HG03108 (cell line): ENCODE measurements at regions not wholly inside any gene's neighbourhood (a gene's known extent, or its start where the extent isn't known, plus 50 kb on each side); places are given as distances from the start of the nearest gene placed in this dataset.

ENCODE experiments used
- ATAC-seq: cut with Tn5 transposase; IDR thresholded peaks from one replicate; pipeline ENCODE4 v1.9.1; 2021; ENCODE audit warnings: moderate library complexity; ENCODE audit not compliant: unreplicated experiment

DNA sequence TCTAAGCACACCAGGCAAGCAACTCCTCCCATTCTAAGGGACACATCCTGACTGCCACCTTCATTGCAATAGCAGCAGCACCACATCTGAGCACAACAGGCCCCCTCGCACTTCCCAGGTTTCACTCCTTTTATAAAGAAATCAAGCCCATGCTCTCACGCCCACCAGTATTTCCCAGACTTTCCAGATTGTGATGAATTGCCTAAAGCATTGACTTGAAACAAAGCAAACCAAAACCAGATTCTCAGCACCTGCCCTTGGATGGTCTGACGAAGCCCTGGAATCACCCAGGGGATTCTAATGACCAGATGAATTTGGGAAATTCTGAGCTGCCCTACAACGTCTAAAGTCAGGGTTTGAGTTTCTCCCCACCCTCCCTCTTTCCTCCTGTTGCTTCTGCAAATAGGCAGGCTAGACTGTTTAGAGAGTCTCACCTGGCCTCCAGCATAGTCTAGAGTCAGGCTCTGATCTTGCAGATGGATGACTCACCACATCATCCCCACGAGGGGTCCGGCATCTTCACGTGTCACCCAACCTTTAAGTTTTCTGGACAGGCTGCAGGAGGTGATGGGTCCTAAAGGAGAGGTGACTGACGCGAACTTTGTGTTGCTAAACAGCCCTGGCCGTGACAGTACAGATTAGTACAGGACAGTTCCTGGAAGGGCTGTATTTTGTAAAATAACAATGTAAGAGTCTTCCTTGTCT, 198.0 kb downstream of the SKIDA1 start:
- no peak for ATAC-seq

DNA sequence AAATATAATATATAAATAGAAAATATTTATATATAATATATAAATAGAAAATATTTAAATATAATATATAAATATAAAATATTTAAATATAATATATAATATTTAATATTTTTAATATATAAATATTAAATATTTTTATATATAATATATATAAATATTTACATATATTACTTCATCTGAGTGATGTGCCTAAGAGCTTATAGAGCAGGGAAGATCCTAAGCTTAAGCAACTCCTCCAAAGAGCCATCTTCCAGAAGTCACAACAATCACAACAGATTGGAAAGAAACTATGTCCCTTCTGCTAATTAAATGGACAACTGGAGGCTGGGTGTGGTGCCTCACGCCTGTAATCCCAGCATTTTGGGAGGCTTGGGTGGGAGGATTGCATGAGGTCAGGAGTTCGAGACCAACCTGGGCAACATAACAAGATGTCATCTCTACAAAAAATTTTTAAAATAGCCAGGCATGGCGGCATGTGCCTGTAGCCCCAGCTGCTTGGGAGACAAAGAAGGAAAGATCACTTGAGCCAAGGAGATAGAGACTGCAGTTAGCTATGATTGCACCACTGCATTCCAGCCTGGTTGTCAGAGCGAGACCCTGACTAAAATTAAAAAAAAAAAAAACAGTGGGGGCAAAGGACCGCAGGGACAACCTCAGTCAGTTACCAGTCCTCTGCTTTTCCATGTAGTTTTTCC, 198.7 kb downstream of the SKIDA1 start:
- no peak for ATAC-seq

DNA sequence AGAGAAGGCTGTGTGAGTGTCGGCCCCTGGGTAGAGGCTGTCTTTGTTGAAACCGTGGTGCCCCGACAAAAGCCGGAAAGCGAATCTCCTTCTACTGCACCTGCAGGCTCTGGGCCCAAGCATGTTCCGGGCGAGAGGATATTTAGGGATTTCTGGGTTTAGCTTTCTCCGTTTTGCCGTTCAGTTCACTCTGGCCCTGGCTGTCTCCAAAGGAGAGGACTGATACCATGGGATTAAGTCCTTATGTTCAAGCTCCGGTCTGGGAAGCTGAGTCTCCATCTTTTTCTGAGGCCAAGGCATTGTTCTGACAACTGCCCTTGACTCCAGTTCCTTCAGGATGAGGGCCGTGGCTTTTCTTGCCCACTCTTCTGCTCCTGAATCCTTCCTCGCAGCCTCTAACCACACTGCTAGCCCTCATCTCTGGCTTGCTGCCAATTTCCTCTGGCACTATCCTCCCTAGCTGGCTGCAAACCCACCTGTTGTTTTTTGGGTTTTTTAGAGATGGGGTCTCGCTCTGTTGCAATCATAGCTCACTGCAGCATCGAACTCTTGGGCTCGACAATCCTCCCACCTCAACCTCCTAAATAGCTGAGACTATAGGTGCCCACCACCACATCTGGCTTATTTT, 206.8 kb downstream of the SKIDA1 start:
- ATAC-seq = no peak

DNA sequence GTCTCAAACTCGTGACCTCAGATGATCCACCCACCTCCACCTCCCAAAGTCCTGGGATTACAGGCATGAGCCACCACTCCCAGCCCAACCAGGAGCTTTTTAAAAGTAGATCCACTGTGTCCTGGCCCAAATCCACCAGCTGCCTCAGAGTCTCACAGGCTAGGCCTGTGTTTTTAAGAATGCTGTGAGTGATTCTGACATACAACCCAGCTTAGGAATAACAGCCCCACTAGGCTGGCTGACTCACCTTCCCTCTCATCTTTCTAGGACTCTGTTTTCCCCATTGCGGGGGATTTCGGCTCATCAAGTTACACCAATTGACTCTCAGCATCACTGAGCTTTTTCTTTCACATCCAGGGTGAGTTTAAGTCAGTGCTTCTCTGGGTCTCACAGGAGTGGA, 207.6 kb downstream of the SKIDA1 start:
- no peak for ATAC-seq

DNA sequence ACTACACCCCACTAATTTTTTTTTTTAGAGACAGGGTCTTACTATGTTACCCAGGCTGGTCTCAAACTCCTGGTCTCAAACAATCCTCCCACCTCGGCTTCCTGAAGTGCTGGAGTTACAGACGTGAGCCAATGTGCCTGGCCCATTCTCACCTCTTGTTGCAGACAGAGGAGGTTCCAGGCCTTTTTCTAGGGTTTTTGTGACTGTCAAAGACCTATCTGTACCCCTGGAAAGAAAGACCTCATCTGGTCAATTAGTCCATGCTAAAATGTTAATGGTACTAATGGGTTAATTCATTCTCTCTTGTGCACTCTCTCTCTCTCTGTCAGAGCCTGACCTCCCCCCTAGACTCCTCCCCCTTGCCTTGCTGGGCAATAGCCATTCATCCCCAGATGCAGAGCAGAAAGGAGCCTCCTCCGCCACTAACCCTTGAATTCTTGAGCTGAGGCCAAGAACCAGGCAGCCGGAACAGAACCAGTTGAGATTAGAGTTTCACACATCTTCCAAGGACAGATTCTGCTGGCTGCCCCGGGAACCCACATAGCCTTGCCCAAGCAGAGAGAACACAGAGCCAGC, 209.7 kb downstream of the SKIDA1 start:
- ATAC-seq = no peak

DNA sequence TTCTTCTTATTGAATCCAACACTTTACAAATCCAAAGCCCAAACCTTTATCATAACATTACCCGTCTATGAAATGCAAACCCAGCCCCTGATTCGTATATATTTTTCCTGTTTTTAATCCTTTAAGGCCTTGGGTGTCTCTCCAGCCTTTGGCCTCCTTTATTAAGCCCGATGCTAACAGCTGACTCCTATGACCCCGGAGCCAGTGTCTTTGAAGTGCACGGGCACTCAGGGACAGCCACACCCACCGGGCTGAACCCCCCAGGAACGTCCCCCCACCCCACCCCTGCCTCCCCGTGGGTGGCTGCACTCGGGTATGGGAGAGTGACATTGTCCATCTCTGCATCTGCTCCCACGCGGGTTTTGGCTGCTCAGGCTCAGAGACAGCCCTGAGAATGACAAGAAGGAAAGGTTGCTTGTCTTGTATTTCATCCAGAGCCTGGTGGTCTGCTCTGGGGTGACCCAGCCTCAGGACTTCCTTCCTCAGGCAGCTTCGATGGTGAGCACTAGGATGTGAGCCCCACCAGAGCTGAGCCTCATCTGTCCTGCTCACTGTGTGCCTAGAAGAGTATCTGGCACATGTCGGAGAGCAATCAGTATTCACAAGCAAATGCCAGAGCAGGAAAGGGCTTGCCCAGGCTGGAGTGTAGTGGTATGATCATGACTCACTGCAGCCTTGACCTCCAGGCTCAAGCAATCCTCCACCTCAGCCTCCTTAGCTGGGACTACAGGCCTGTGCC, 210.4 kb downstream of the SKIDA1 start:
- ATAC-seq = no peak

DNA sequence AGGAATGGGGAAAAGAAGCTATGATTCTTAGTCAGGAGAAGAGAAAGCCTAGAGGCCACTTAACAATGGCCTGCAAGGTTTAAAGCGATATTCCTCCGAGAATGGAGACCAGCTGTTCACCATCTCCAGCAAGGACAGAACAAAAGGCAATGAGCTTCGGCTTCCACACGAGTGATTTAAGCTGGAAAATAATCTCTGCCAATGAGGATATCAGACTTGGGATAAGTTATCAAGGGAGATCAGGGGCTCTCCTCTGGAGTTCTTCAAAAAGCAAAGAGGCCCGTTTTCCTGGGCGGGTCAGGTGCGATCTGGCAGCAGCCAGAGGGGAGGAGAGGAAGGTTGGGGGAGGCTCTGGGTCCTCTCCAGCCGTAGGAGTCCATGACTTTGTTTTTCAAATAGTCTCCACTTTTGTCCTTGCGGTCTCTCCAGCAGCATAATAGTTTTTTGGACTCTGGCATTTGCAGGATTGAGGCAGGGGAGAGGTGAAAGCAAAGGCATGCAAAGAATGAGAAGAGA, 211.3 kb downstream of the SKIDA1 start:
- ATAC-seq = no peak

DNA sequence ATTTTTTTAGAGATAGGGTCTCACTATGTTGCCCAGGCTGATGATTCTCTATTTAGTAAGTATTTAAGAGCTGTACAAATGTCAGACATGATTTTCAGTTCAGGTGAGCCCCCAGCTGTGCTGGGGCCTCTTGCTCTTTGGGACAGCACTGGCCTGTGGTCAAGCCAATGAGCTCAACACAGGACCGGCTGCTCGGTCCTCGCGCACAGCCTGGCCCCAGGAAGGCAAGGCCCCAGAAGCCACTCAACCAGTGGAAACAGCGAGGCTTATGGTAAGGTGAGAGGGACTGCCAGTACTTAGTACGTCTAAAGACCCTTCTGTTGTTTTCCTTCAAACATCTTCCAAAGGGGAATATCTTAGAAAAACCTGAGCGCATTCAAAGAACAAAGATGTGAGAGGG, 211.8 kb downstream of the SKIDA1 start:
- ATAC-seq = no peak

DNA sequence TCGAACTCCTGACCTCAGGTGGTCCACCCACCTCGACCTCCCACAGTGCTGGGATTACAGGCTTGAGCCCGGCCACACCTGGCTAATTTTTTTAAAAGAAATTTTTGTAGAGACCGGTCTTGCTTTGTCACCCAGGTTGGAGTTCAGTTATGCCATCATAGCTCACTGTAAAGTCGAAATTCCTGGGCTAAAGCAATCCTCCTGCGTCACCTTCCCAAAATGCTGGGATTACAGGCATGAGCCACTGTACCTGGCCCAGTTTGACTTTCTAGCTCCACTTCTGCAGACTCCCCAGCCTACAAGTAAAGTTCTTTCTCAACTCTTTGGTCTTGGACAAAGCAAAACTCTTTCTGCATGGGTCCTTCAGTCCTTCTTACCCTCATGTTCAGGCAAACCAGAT, 214.1 kb downstream of the SKIDA1 start:
- no peak for ATAC-seq

DNA sequence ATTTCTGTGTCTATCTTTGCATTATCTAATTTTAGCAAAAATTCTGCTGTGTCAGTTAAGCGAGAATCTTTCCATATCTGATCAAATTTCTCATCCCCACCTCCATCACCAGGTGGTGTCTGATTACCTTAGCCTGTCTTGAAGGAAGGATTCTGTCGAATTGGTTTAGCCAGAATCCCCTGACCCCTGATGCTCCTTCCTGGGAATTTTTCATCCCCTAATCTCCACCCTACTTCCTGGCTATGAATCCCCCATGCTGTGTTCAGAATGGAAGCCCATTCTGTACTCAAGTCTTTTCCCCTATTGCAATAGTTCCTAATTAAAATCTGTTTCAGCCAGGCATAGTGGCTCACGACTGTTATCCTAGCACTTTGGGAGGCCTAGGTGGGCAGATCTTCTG, 216.1 kb downstream of the SKIDA1 start:
- no peak for ATAC-seq

DNA sequence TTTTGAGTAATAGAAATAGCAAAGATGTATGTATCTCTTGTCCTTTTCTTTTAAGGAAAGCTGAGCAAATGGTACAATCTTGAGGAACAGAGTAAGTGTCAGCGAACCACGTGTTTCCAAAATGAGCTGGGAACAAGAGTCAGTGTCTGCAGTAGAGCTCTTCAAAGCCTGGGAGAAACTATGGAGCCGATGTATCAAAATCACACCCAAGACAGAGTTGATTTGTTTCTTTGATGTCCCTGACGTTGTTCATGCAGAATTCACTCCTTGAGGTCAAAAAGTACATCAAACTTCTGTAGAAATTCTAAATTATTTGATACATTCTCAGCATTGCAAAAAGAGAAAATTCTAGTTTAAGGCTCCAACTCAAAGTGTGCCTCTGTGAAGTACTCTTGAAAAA, 216.5 kb downstream of the SKIDA1 start:
- no peak for ATAC-seq

DNA sequence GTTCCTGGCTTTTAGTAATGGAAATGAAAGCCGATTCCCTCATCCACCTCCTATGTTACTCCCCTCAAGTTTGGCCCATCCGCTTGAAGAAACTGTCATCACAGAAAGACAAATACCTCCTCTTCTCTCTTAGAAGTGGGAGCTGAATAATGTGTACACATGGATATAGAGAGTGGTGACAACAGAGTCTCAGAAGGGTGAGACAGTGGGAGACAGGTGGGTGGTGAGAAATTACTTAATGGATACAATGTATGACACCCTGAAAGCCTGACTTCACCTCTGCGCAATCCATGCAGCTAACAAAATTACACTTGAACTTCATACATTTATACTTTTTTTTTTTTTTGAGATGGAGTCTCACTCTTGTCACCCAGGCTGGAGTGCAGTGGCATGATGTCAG, 217.5 kb downstream of the SKIDA1 start:
- no peak for ATAC-seq

DNA sequence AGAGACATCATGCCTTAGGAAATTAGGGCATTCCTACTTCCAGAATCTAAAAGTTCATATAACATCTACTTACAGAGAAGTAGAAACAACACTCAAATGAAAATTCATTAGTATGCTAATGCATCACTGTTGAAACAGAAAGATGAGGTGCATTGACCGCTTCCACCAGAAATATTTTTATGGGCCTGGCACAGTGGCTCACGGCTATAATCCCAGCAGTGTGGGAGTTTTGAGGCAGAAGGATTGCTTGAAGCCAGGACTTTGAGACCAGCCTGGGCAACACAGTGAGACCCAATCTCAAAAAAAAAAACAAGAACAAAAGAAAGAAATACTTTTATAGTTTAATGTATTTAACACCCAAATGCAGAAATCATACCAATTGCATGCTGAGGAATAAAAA, 220.9 kb downstream of the SKIDA1 start:
- no peak for ATAC-seq

DNA sequence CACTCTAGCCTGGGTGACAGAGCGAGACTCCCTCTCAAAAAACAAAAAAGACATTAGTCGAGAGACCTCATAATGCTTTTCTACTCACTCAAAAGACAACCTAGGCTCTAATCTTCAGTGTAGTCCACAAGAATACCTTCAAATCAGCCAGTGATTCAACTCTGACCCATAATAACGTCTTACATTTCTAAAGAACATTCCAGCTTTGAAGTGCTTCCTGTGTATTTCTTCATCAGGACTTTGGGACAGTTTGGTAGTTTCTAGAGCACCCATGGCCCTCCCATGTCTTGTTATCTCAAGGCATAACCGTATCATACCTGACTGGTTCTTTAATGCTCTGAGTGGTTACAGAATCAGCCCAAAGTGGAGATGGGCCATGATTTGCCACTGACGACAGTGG, 221.3 kb downstream of the SKIDA1 start:
- no peak for ATAC-seq

DNA sequence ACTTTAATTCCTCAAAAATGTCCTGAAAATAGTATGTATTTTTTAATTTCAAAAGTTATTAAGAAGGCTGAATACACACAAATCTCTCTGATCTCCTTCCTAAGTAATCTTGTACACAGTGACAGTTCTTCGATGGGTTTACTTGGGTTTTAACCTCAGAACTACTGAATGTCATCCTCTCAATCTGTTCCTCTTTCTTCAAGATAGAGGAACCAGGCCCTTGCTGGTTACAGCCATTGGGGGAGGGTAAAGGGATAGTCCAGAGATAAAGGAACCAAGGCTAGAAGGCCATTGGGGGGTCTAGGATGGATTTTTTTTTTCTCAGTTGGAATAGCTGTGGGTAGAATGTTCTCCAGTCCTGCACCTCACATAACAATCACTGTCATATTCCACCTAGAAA, 224.9 kb downstream of the SKIDA1 start:
- no peak for ATAC-seq

DNA sequence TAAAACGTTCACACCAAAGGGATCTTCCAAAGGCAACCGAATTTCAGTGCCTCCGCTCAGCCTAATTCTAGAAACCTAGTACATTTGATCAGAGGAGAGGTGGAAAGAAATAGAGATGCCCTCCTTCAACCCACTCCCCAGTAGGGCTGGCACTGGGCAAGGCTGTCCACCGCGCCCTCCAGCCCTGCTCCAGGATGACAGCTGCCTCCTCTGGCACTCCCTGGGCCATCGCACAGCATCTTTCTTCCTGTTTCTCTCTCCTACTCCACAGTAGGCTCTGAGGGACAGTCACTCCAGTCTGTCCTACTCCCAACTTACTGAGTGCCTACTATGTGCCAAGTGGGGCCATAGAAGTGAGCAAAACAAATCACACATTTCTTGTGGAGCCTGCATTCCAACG, 226.2 kb downstream of the SKIDA1 start:
- ATAC-seq = no peak

DNA sequence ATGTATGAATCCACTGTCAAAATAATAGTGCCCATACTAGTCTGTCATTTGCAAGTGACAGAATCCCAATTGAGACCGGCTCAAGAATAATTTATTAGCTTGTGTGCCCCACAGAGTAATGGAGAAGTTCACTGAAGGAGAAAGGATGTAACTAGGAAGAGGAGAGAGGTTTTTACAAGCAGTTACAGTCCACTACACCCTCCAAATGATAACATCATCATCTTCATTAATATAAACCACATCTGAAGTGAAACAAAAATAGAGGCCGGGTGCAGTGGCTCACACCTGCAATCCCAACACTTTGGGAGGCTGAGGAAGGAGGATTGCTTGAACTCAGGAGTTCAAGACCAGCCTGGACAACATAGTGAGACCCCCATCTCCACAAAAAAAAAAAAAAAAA, 226.8 kb downstream of the SKIDA1 start:
- ATAC-seq = no peak

DNA sequence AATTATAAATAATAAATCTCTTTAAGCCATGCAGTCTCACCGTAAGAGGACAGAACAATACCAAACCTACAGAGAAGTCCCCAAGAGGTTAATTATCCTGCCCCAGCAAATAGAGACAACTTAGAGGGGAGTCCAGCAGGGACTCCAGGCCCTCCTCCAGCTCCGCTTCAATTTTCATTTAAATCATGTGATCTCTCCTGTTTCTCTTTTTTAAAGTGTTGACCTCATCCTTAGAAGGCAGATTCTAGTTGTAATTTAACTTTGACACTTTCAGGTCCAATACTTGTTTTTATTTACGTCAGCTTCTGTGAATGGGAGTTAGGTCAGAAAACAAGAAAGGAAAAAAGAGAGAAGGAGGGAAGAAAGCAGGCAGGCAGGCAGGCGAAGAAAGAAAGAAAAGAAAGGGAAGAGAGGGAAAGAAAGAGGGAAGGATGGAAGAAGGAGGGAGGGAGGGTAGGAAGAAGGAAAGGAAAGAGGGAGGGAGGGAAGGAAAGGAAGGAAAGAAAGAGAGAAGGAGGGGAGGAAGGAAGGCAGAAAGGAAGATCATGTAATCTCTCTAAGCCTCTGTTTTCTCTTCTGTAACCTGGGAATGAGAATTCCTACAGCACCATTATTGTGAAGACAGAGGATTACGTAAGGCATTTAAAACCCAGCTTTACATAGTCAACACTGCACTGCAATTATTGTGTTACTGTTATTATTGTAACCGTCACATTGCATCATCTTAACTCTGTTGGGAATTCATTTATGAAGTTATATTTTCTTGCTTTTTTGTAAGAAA, 227.7 kb downstream of the SKIDA1 start:
- ATAC-seq = no peak

DNA sequence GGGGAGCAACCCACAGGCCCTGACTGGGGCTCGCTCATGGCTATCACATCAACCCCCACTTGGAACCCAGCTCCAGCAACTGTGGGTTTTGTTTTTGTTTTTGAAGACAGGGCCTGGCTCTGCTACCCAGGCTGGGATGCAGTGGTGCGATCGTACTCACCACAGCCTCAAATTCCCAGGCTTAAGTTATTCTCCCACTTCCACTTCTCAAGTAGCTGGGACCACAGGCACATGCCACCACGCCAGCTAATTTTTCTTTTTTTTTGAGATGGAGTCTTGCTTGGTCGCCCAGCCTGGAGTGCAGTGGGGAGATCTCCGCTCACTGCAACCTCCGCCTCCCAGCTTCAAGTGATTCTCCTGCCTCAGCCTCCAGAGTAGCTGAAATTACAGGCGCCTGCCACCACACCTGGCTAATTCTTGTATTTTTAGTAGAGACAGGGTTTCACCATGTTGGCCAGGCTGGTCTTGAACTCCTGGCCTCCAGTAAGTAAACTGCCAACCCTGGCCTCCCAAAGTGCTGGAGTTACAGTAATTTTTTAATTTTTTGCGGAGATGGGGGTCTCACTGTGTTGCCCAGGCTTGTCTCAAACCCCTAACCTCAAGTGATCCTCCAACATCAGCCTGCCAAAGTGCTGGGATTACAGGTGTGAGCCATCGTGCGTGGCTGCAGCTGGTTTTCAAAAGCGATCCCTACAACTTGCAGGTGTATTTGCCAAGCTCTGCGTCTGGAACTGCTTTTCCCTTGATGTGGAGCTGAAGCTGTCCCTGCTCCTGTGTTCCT, 228.7 kb downstream of the SKIDA1 start:
- ATAC-seq = no peak
